Nephron progenitor cell (in vitro differentiated cells): ENCODE measurements at regions not wholly inside any gene's neighbourhood (a gene's known extent, or its start where the extent isn't known, plus 50 kb on each side); places are given as distances from the start of the nearest gene placed in this dataset.
"Not testable (repeated sequence)": the region's sequence is repeated elsewhere in the genome, so short reads cannot be mapped to it uniquely, and the experiment has no call there.

Experiments
- DNase-seq: peaks from one replicate; pipeline ENCODE4 v3.0.0; 2021
- H3K27ac Mint-ChIP-seq: 2 replicates; pipeline ENCODE4 v1.8.0; 2021; ENCODE audit warnings: mild to moderate bottlenecking, moderate library complexity, mixed read lengths
- H3K27me3 Mint-ChIP-seq: 2 replicates; pipeline ENCODE4 v1.8.0; 2021; ENCODE audit warnings: mild to moderate bottlenecking, low read depth, mixed read lengths; ENCODE audit not compliant: poor library complexity
- H3K36me3 Mint-ChIP-seq: 2 replicates; pipeline ENCODE4 v1.8.0; 2021; ENCODE audit warnings: low read depth, mixed read lengths
- H3K4me1 Mint-ChIP-seq: 2 replicates; pipeline ENCODE4 v1.8.0; 2021; ENCODE audit warnings: mixed read lengths
- H3K4me3 Mint-ChIP-seq: 2 replicates; pipeline ENCODE4 v1.8.0; 2021; ENCODE audit warnings: mild to moderate bottlenecking, moderate library complexity, mixed read lengths
- H3K9me3 Mint-ChIP-seq: 2 replicates; pipeline ENCODE4 v1.8.0; 2021; ENCODE audit warnings: mild to moderate bottlenecking, moderate library complexity, mixed read lengths
- CTCF ChIP-seq: fragments of 200-600 bp; sonication (generic); IDR thresholded peaks from 2 replicates; pipeline ENCODE4 v1.5.0; 2021; ENCODE audit warnings: antibody characterized with exemption

- Mint-ChIP-seq H3K9me3 (peaks cover 13% of the 10 kb centered on the region), H3K27me3 (no peaks in the 10 kb centered on the region), H3K4me1 (peaks cover 54% of the 10 kb centered on the region)
These were observed 505.4 kb upstream of the CITED2 start for GRCh38 chr6:139879823-139880356.

GRCh38 chr6:139879241-139879640 lies 504.8 kb upstream of the CITED2 start:
- Mint-ChIP-seq H3K36me3 (peaks cover 13% of the 10 kb centered on the region), H3K9me3 (peaks cover 13% of the 10 kb centered on the region), H3K4me1 (peaks cover 47% of the 10 kb centered on the region)
- DNase-seq, H3K4me3 Mint-ChIP-seq, H3K27ac Mint-ChIP-seq, H3K27me3 Mint-ChIP-seq: not testable (repeated sequence)

More at GRCh38 chr6:139879823-139880356, 505.4 kb upstream of the CITED2 start:
- no peak for DNase-seq
- Mint-ChIP-seq H3K4me3 (no peak overlapping the region), H3K36me3 (peaks cover 13% of the 10 kb centered on the region), H3K27ac (peak overlapping the region; percentile 71)
- no peak for TF ChIP-seq CTCF

GRCh38 chr6:139877828-139878405 lies 503.5 kb upstream of the CITED2 start:
- Mint-ChIP-seq H3K4me1 (peaks cover 39% of the 10 kb centered on the region), H3K36me3 (peaks cover 13% of the 10 kb centered on the region), H3K27me3 (no peaks in the 10 kb centered on the region), H3K9me3 (peaks cover 13% of the 10 kb centered on the region), H3K27ac (no peak overlapping the region), H3K4me3 (no peak overlapping the region)
- no peak for DNase-seq
- TF ChIP-seq CTCF = no peak

- DNase-seq = no peak
- no peak for TF ChIP-seq CTCF
- H3K27ac Mint-ChIP-seq = peak overlapping the region; percentile 87
- peak overlapping the region; percentile 0 for H3K4me3 Mint-ChIP-seq
- peaks cover 4% of the 10 kb centered on the region for H3K36me3 Mint-ChIP-seq
- peaks cover 4% of the 10 kb centered on the region for H3K9me3 Mint-ChIP-seq
- H3K4me1 Mint-ChIP-seq = peaks cover 43% of the 10 kb centered on the region
- H3K27me3 Mint-ChIP-seq = no peaks in the 10 kb centered on the region
These were observed 498.2 kb upstream of the CITED2 start for GRCh38 chr6:139872665-139873064.

GRCh38 chr6:139871803-139872510 lies 497.5 kb upstream of the CITED2 start:
- peaks cover 4% of the 10 kb centered on the region for H3K36me3 Mint-ChIP-seq
- H3K4me1 Mint-ChIP-seq = peaks cover 43% of the 10 kb centered on the region
- peak overlapping the region; percentile 95 for H3K27ac Mint-ChIP-seq
- no peak for DNase-seq
- no peak for TF ChIP-seq CTCF
- no peaks in the 10 kb centered on the region for H3K27me3 Mint-ChIP-seq
- H3K9me3 Mint-ChIP-seq = peaks cover 8% of the 10 kb centered on the region
- H3K4me3 Mint-ChIP-seq = peak overlapping the region; percentile 38

- no peaks in the 10 kb centered on the region for H3K27me3 Mint-ChIP-seq
- H3K36me3 Mint-ChIP-seq = peaks cover 3% of the 10 kb centered on the region
- DNase-seq = no peak
- peaks cover 9% of the 10 kb centered on the region for H3K9me3 Mint-ChIP-seq
- no peak overlapping the region for H3K4me3 Mint-ChIP-seq
- peak overlapping the region; percentile 95 for H3K27ac Mint-ChIP-seq
- no peak for TF ChIP-seq CTCF
- peaks cover 43% of the 10 kb centered on the region for H3K4me1 Mint-ChIP-seq
These were observed 496.8 kb upstream of the CITED2 start for GRCh38 chr6:139871165-139871710.
